SK-N-SH (cell line): ENCODE measurements at regions not wholly inside any gene's neighbourhood (a gene's known extent, or its start where the extent isn't known, plus 50 kb on each side); places are given as distances from the start of the nearest gene placed in this dataset.

Experiments used
- CTCF ChIA-PET: fragments of 300-600, 350-600 bp; formaldehyde crosslinking; extraction: SDS; loops from one replicate; lab custom pipeline; 2021; lab: Yijun Ruan, JAX
- POLR2A ChIA-PET: fragments of 350-600 bp; sonication (Branson Sonifier 250); formaldehyde crosslinking; extraction: SDS; loops from one replicate; lab custom pipeline; 2020; ENCODE audit warnings: antibody characterized with exemption, inconsistent platforms; lab: Yijun Ruan, JAX
- DNase-seq: peaks from one replicate; pipeline ENCODE4 v3.0.0; 2012
- H2AFZ ChIP-seq: fragments of 200-600 bp; sonication (generic); 2 replicates; pipeline ENCODE4 v1.8.1; 2016; ENCODE audit warnings: antibody characterized with exemption, mild to moderate bottlenecking, low read depth
- H3F3A ChIP-seq: fragments of 200-600 bp; sonication (generic); replicated peaks from 2 replicates; pipeline ENCODE3; 2016; ENCODE audit warnings: antibody characterized with exemption, mild to moderate bottlenecking; ENCODE audit not compliant: insufficient read depth
- H3K27ac ChIP-seq, 2 experiments: fragments of 200-500 bp in 1 of 2; fragments of 200-600 bp in 1 of 2; sonication (Bioruptor generic) in 1 of 2; sonication (generic), shearing (Covaris generic) in 1 of 2; 2 replicates each; pipeline versions ENCODE4 v1.5.1 to v1.6.1; 2014 to 2016; ENCODE audit warnings: low read depth in 2 of 2, inconsistent platforms in 1 of 2, low read length in 1 of 2, mild to moderate bottlenecking in 1 of 2, mixed read lengths in 1 of 2
- H3K27me3 ChIP-seq: fragments of 200-600 bp; sonication (generic), shearing (Covaris generic); 2 replicates; pipeline ENCODE4 v1.6.1; 2016; ENCODE audit warnings: mixed run types; ENCODE audit not compliant: insufficient read depth
- H3K36me3 ChIP-seq, 2 experiments: fragments of 200-500 bp in 1 of 2; fragments of 200-600 bp in 1 of 2; sonication (Bioruptor generic) in 1 of 2; sonication (generic) in 1 of 2; replicated peaks in 1 of 2; 2 replicates each; pipeline versions ENCODE3 to v1.5.1; 2014 to 2016; ENCODE audit warnings: low read length in 1 of 2, mild to moderate bottlenecking in 1 of 2; ENCODE audit not compliant: insufficient read depth in 2 of 2, control insufficient read depth in 1 of 2
- H3K4me1 ChIP-seq, 2 experiments: fragments of 200-500 bp in 1 of 2; fragments of 200-600 bp in 1 of 2; sonication (Bioruptor generic) in 1 of 2; sonication (generic), shearing (Covaris generic) in 1 of 2; 2 replicates each; pipeline versions ENCODE4 v1.5.1 to v1.6.1; 2014 to 2016; ENCODE audit warnings: low read depth in 1 of 2, low read length in 1 of 2, mixed run types in 1 of 2; ENCODE audit not compliant: insufficient read depth in 2 of 2, control insufficient read depth in 1 of 2
- H3K4me2 ChIP-seq: fragments of 200-600 bp; sonication (generic), shearing (Covaris generic); 2 replicates; pipeline ENCODE4 v1.6.1; 2017; ENCODE audit warnings: mixed run types
- H3K4me3 ChIP-seq, 2 experiments: fragments of 200-500 bp in 1 of 2; fragments of 200-600 bp in 1 of 2; sonication (Bioruptor generic) in 1 of 2; sonication (generic), shearing (Covaris generic) in 1 of 2; 2 replicates each; pipeline versions ENCODE4 v1.5.1 to v1.8.1; 2014 to 2016; ENCODE audit warnings: low read depth in 2 of 2, inconsistent platforms in 1 of 2, low read length in 1 of 2, mild to moderate bottlenecking in 1 of 2, mixed read lengths in 1 of 2, moderate library complexity in 1 of 2
- H3K79me2 ChIP-seq: fragments of 200-600 bp; sonication (generic); 2 replicates; pipeline ENCODE4 v1.8.1; 2017; ENCODE audit warnings: mild to moderate bottlenecking; ENCODE audit not compliant: insufficient read depth
- H3K9ac ChIP-seq: fragments of 200-600 bp; sonication (generic); 2 replicates; pipeline ENCODE4 v1.6.1; 2017; ENCODE audit warnings: mixed run types
- H3K9me2 ChIP-seq: fragments of 200-600 bp; sonication (generic); 2 replicates; pipeline ENCODE4 v1.6.1; 2017; ENCODE audit warnings: mixed run types
- H3K9me3 ChIP-seq: fragments of 200-600 bp; sonication (generic); 2 replicates; pipeline ENCODE4 v1.6.1; 2017; ENCODE audit warnings: mixed run types, mild to moderate bottlenecking, moderate library complexity
- H4K20me1 ChIP-seq: fragments of 200-600 bp; sonication (generic); 2 replicates; pipeline ENCODE4 v1.6.1; 2017; ENCODE audit warnings: mild to moderate bottlenecking, mixed run types; ENCODE audit not compliant: insufficient read depth
- EP300 ChIP-seq, 2 experiments: IDR thresholded peaks; 2 replicates each; pipeline versions ENCODE4 v1.4.0 to v1.6.1; 2012; ENCODE audit warnings: borderline replicate concordance in 1 of 2, low read depth in 1 of 2, low read length in 1 of 2
- EZH2phosphoT487 ChIP-seq: fragments of 200-600 bp; sonication (generic); IDR thresholded peaks from 2 replicates; pipeline ENCODE4 v1.6.1; 2017; ENCODE audit warnings: low read depth, mixed run types, mild to moderate bottlenecking, antibody characterized with exemption, moderate library complexity, borderline replicate concordance
- FOXM1 ChIP-seq: IDR thresholded peaks from 2 replicates; pipeline ENCODE4 v1.4.0; 2012; ENCODE audit warnings: low read depth, mild to moderate bottlenecking
- GATA2 ChIP-seq: sonication (generic); formaldehyde crosslinking; IDR thresholded peaks from 2 replicates; pipeline ENCODE4 v1.5.0; 2020; ENCODE audit warnings: mild to moderate bottlenecking, missing genetic modification reagents
- MEF2A ChIP-seq: IDR thresholded peaks from 2 replicates; pipeline ENCODE4 v1.4.0; 2012; ENCODE audit warnings: low read depth, borderline replicate concordance
- MXI1 ChIP-seq: IDR thresholded peaks from 2 replicates; pipeline ENCODE4 v1.6.1; 2012; ENCODE audit warnings: mild to moderate bottlenecking, low read depth, low read length, improper control_type of control experiment
- NFIC ChIP-seq: IDR thresholded peaks from 2 replicates; pipeline ENCODE4 v1.4.0; 2012; ENCODE audit warnings: borderline replicate concordance
- NRF1 ChIP-seq: IDR thresholded peaks from 2 replicates; pipeline ENCODE4 v1.6.1; 2012; ENCODE audit warnings: low read depth, mild to moderate bottlenecking, low read length
- PBX3 ChIP-seq: IDR thresholded peaks from 2 replicates; pipeline ENCODE4; 2012
- POLR2AphosphoS5 ChIP-seq: IDR thresholded peaks from 2 replicates; pipeline ENCODE4 v1.6.1; 2012; ENCODE audit warnings: low read depth, low read length
- SIN3A ChIP-seq: IDR thresholded peaks from 2 replicates; pipeline ENCODE4 v1.6.1; 2012; ENCODE audit warnings: low read depth, mild to moderate bottlenecking, low read length, moderate library complexity, borderline replicate concordance
- SMC3 ChIP-seq: IDR thresholded peaks from 2 replicates; pipeline ENCODE4 v1.6.1; 2012; ENCODE audit warnings: low read depth, low read length, improper control_type of control experiment
- TAF1 ChIP-seq: IDR thresholded peaks from 2 replicates; pipeline ENCODE4 v1.6.1; 2012; ENCODE audit warnings: low read depth, mild to moderate bottlenecking, low read length, moderate library complexity, borderline replicate concordance
- YY1 ChIP-seq: IDR thresholded peaks from 2 replicates; pipeline ENCODE4 v1.4.0; 2012; ENCODE audit warnings: low read depth, mild to moderate bottlenecking
- WGBS: methylation state at CpG from one replicate; pipeline ENCODE4 v1.1.6; 2017; ENCODE audit warnings: low lambda C conversion rate; 5-methylcytosine and 5-hydroxymethylcytosine counted together
- TF ChIP-seq, protein P1 (sequence below): fragments of 150-350 bp; IDR thresholded peaks from 2 replicates; pipeline ENCODE4 v1.6.1; 2016; ENCODE audit warnings: mild to moderate bottlenecking, low read depth, low read length
- TF ChIP-seq, protein P2 (sequence below): fragments of 200-600 bp; sonication (generic); IDR thresholded peaks from 2 replicates; pipeline ENCODE4 v1.6.1; 2017; ENCODE audit warnings: antibody characterized with exemption, mild to moderate bottlenecking, moderate library complexity
- TF ChIP-seq, protein P3 (sequence below): IDR thresholded peaks from 2 replicates; pipeline ENCODE4 v1.4.0; 2012; ENCODE audit warnings: low read depth, borderline replicate concordance
- TF ChIP-seq, protein P4 (sequence below): fragments of 150-350 bp; IDR thresholded peaks from 2 replicates; pipeline ENCODE4 v1.6.1; 2017; ENCODE audit warnings: antibody characterized with exemption, low read length, low read depth, borderline replicate concordance
- TF ChIP-seq, protein P5 (sequence below): IDR thresholded peaks from 2 replicates; pipeline ENCODE4 v1.4.0; 2012; ENCODE audit warnings: low read depth, borderline replicate concordance
- TF ChIP-seq, protein P6 (sequence below): IDR thresholded peaks from 2 replicates; pipeline ENCODE4 v1.6.1; 2012; ENCODE audit warnings: mild to moderate bottlenecking, low read depth, low read length, moderate library complexity

GRCh38 chr9:80447876-80448275 is 876.1 kb downstream of the TLE4 start:
- Histone ChIP-seq H3K27ac (no peak overlapping the region), H4K20me1 (no peaks in the 10 kb centered on the region), H3K9me2 (no peaks in the 10 kb centered on the region), H3F3A (no peaks in the 10 kb centered on the region), H3K36me3 (no peaks in the 10 kb centered on the region), H2AFZ (no peak overlapping the region), H3K9me3 (no peaks in the 10 kb centered on the region), H3K4me3 (no peak overlapping the region), H3K27me3 (no peaks in the 10 kb centered on the region), H3K4me2 (no peak overlapping the region), H3K9ac (no peak overlapping the region), H3K79me2 (no peaks in the 10 kb centered on the region), H3K4me1 (no peaks in the 10 kb centered on the region; a peak in 1 of 4 replicates)
- DNase-seq = no peak
- WGBS = 48% methylated on average over 3 of the region's 3 CpGs
- no peak for TF ChIP-seq MEF2A
- TF ChIP-seq, protein P1, sequence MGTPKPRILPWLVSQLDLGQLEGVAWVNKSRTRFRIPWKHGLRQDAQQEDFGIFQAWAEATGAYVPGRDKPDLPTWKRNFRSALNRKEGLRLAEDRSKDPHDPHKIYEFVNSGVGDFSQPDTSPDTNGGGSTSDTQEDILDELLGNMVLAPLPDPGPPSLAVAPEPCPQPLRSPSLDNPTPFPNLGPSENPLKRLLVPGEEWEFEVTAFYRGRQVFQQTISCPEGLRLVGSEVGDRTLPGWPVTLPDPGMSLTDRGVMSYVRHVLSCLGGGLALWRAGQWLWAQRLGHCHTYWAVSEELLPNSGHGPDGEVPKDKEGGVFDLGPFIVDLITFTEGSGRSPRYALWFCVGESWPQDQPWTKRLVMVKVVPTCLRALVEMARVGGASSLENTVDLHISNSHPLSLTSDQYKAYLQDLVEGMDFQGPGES = no peak
- no peak for TF ChIP-seq TAF1
- TF ChIP-seq EP300 (IDR thresholded peaks at IDR 0.05; ENCODE audit: borderline replicate concordance in 1 of 2, low read depth in 1 of 2, low read length in 1 of 2) = no peak
- TF ChIP-seq, protein P2, sequence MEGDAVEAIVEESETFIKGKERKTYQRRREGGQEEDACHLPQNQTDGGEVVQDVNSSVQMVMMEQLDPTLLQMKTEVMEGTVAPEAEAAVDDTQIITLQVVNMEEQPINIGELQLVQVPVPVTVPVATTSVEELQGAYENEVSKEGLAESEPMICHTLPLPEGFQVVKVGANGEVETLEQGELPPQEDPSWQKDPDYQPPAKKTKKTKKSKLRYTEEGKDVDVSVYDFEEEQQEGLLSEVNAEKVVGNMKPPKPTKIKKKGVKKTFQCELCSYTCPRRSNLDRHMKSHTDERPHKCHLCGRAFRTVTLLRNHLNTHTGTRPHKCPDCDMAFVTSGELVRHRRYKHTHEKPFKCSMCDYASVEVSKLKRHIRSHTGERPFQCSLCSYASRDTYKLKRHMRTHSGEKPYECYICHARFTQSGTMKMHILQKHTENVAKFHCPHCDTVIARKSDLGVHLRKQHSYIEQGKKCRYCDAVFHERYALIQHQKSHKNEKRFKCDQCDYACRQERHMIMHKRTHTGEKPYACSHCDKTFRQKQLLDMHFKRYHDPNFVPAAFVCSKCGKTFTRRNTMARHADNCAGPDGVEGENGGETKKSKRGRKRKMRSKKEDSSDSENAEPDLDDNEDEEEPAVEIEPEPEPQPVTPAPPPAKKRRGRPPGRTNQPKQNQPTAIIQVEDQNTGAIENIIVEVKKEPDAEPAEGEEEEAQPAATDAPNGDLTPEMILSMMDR = no peak
- no peak for TF ChIP-seq MXI1
- no peak for TF ChIP-seq NFIC
- TF ChIP-seq SMC3 = no peak
- TF ChIP-seq YY1 = no peak
- TF ChIP-seq PBX3 = no peak
- TF ChIP-seq, protein P3, sequence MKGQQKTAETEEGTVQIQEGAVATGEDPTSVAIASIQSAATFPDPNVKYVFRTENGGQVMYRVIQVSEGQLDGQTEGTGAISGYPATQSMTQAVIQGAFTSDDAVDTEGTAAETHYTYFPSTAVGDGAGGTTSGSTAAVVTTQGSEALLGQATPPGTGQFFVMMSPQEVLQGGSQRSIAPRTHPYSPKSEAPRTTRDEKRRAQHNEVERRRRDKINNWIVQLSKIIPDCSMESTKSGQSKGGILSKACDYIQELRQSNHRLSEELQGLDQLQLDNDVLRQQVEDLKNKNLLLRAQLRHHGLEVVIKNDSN = no peak
- TF ChIP-seq FOXM1 = no peak
- TF ChIP-seq, protein P4, sequence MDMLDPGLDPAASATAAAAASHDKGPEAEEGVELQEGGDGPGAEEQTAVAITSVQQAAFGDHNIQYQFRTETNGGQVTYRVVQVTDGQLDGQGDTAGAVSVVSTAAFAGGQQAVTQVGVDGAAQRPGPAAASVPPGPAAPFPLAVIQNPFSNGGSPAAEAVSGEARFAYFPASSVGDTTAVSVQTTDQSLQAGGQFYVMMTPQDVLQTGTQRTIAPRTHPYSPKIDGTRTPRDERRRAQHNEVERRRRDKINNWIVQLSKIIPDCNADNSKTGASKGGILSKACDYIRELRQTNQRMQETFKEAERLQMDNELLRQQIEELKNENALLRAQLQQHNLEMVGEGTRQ = no peak
- TF ChIP-seq GATA2 (CRISPR knock-in tag) = no peak
- TF ChIP-seq, protein P5, sequence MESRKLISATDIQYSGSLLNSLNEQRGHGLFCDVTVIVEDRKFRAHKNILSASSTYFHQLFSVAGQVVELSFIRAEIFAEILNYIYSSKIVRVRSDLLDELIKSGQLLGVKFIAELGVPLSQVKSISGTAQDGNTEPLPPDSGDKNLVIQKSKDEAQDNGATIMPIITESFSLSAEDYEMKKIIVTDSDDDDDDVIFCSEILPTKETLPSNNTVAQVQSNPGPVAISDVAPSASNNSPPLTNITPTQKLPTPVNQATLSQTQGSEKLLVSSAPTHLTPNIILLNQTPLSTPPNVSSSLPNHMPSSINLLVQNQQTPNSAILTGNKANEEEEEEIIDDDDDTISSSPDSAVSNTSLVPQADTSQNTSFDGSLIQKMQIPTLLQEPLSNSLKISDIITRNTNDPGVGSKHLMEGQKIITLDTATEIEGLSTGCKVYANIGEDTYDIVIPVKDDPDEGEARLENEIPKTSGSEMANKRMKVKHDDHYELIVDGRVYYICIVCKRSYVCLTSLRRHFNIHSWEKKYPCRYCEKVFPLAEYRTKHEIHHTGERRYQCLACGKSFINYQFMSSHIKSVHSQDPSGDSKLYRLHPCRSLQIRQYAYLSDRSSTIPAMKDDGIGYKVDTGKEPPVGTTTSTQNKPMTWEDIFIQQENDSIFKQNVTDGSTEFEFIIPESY = no peak
- TF ChIP-seq EZH2phosphoT487 = no peak
- no peak for TF ChIP-seq POLR2AphosphoS5
- TF ChIP-seq NRF1 = no peak
- TF ChIP-seq, protein P6, sequence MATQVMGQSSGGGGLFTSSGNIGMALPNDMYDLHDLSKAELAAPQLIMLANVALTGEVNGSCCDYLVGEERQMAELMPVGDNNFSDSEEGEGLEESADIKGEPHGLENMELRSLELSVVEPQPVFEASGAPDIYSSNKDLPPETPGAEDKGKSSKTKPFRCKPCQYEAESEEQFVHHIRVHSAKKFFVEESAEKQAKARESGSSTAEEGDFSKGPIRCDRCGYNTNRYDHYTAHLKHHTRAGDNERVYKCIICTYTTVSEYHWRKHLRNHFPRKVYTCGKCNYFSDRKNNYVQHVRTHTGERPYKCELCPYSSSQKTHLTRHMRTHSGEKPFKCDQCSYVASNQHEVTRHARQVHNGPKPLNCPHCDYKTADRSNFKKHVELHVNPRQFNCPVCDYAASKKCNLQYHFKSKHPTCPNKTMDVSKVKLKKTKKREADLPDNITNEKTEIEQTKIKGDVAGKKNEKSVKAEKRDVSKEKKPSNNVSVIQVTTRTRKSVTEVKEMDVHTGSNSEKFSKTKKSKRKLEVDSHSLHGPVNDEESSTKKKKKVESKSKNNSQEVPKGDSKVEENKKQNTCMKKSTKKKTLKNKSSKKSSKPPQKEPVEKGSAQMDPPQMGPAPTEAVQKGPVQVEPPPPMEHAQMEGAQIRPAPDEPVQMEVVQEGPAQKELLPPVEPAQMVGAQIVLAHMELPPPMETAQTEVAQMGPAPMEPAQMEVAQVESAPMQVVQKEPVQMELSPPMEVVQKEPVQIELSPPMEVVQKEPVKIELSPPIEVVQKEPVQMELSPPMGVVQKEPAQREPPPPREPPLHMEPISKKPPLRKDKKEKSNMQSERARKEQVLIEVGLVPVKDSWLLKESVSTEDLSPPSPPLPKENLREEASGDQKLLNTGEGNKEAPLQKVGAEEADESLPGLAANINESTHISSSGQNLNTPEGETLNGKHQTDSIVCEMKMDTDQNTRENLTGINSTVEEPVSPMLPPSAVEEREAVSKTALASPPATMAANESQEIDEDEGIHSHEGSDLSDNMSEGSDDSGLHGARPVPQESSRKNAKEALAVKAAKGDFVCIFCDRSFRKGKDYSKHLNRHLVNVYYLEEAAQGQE = no peak
- TF ChIP-seq SIN3A = no peak
- ChIA-PET POLR2A (no interaction called here), CTCF (interaction anchor here (1.0 kb wide), 1 partner anchor 12 kb away, joined by 4 read pairs; no protein-coding TSS in a partner anchor)
